ENCODE measurements at regions not wholly inside any gene's neighbourhood (a gene's known extent, or its start where the extent isn't known, plus 50 kb on each side); places are given as distances from the start of the nearest gene placed in this dataset.

GRCh38 chr13:34466301-34466700 is 475.8 kb upstream of the NBEA start:
- CTCF ChIA-PET = interaction anchor here (1.1 kb wide), 1 partner anchor 12 kb away, joined by 3 read pairs; no protein-coding TSS in a partner anchor
- no peaks in the 10 kb centered on the region for H3K36me3 ChIP-seq (ENCODE audit: control insufficient read depth in 2 of 2, insufficient read depth in 1 of 2, low read length in 2 of 2)
- TF ChIP-seq ZFP41 (tag by site-specific recombination; IDR thresholded peaks at IDR 0.05; ENCODE audit: borderline replicate concordance) (no peak), ZNF510 (tag by site-specific recombination; IDR thresholded peaks at IDR 0.05; ENCODE audit: insufficient replicate concordance) (no peak), ZBTB10 (tag by site-specific recombination; IDR thresholded peaks at IDR 0.05) (no peak), ZNF785 (tag by site-specific recombination; IDR thresholded peaks at IDR 0.05) (no peak), ZNF350 (tag by site-specific recombination; IDR thresholded peaks at IDR 0.05) (no peak), ZBTB17 (tag by site-specific recombination; IDR thresholded peaks at IDR 0.05) (no peak), ZNF658 (tag by site-specific recombination; IDR thresholded peaks at IDR 0.05) (no peak), ZNF239 (tag by site-specific recombination; IDR thresholded peaks at IDR 0.05) (no peak), ZNF555 (tag by site-specific recombination; conservative IDR thresholded peaks at IDR 0.05) (no peak), ZNF654 (tag by site-specific recombination; IDR thresholded peaks at IDR 0.05; ENCODE audit: low read depth) (no peak), ZNF404 (tag by site-specific recombination; IDR thresholded peaks at IDR 0.05) (no peak)
- TF ChIP-seq, protein P1, sequence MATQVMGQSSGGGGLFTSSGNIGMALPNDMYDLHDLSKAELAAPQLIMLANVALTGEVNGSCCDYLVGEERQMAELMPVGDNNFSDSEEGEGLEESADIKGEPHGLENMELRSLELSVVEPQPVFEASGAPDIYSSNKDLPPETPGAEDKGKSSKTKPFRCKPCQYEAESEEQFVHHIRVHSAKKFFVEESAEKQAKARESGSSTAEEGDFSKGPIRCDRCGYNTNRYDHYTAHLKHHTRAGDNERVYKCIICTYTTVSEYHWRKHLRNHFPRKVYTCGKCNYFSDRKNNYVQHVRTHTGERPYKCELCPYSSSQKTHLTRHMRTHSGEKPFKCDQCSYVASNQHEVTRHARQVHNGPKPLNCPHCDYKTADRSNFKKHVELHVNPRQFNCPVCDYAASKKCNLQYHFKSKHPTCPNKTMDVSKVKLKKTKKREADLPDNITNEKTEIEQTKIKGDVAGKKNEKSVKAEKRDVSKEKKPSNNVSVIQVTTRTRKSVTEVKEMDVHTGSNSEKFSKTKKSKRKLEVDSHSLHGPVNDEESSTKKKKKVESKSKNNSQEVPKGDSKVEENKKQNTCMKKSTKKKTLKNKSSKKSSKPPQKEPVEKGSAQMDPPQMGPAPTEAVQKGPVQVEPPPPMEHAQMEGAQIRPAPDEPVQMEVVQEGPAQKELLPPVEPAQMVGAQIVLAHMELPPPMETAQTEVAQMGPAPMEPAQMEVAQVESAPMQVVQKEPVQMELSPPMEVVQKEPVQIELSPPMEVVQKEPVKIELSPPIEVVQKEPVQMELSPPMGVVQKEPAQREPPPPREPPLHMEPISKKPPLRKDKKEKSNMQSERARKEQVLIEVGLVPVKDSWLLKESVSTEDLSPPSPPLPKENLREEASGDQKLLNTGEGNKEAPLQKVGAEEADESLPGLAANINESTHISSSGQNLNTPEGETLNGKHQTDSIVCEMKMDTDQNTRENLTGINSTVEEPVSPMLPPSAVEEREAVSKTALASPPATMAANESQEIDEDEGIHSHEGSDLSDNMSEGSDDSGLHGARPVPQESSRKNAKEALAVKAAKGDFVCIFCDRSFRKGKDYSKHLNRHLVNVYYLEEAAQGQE (tag by site-specific recombination; IDR thresholded peaks at IDR 0.05) = no peak
- no peaks in the 10 kb centered on the region for H3K9me3 ChIP-seq (ENCODE audit: control insufficient read depth, insufficient read depth, low read depth, low read length)
- POLR2A ChIA-PET = no interaction called here
- no peak overlapping the region for H3K4me3 ChIP-seq (ENCODE audit: low read depth, low read length)
- no peak overlapping the region for H3K27ac ChIP-seq (ENCODE audit: extremely low read depth, low read depth, low read length)
- H3K4me1 ChIP-seq (ENCODE audit: control insufficient read depth, insufficient read depth, low read length) = peaks cover 16% of the 10 kb centered on the region

DNA sequence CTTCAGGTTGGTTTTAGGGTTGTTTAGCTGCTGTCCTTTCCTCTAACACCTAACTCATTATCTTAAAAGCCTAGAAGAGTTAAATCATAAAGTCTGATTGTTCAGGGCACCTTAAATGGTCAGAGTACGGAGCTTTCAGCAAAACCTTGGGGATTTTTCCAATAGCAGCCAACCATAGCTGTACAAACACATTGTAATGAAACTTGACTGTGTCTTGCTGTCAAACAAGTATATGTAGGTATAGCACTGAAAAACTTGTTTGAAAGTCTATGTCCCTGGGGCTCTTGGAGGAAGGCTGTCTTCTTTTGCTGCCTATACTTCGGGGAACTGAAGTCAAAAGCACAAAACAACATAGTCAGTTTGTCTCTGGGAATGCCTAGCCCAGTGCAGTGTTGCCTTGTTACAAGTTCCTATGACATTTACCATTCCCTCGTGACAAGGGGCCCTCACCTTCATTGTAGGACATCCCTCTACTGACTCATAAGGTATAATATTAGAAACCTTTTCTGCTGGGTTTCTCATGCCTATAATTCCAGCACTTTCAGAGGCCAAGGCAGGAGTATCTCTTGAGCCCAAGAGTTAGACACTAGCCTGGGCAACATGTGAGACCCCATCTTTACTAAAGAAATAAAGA is 474.5 kb upstream of the NBEA start:
- POLR2A ChIA-PET = interaction anchor here (0.6 kb wide), 1 partner anchor 1175 kb away, joined by 3 read pairs; no protein-coding TSS in a partner anchor
- Histone ChIP-seq H3K27ac (ENCODE audit: extremely low read depth, low read depth, low read length) (no peak overlapping the region), H3K4me3 (ENCODE audit: low read depth, low read length) (no peak overlapping the region), H3K36me3 (ENCODE audit: control insufficient read depth in 2 of 2, insufficient read depth in 1 of 2, low read length in 2 of 2) (no peaks in the 10 kb centered on the region), H3K9me3 (ENCODE audit: control insufficient read depth, insufficient read depth, low read depth, low read length) (no peaks in the 10 kb centered on the region), H3K4me1 (ENCODE audit: control insufficient read depth, insufficient read depth, low read length) (peaks cover 16% of the 10 kb centered on the region)
- TF ChIP-seq, protein P2, sequence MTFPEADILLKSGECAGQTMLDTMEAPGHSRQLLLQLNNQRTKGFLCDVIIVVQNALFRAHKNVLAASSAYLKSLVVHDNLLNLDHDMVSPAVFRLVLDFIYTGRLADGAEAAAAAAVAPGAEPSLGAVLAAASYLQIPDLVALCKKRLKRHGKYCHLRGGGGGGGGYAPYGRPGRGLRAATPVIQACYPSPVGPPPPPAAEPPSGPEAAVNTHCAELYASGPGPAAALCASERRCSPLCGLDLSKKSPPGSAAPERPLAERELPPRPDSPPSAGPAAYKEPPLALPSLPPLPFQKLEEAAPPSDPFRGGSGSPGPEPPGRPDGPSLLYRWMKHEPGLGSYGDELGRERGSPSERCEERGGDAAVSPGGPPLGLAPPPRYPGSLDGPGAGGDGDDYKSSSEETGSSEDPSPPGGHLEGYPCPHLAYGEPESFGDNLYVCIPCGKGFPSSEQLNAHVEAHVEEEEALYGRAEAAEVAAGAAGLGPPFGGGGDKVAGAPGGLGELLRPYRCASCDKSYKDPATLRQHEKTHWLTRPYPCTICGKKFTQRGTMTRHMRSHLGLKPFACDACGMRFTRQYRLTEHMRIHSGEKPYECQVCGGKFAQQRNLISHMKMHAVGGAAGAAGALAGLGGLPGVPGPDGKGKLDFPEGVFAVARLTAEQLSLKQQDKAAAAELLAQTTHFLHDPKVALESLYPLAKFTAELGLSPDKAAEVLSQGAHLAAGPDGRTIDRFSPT (tag by site-specific recombination; IDR thresholded peaks at IDR 0.05) = no peak
- no peak for TF ChIP-seq ZNF155 (tag by site-specific recombination; IDR thresholded peaks at IDR 0.05)
- no peak for TF ChIP-seq SCRT2 (tag by site-specific recombination; IDR thresholded peaks at IDR 0.05)
- no peak for TF ChIP-seq SETDB1 (IDR thresholded peaks at IDR 0.05; ENCODE audit: insufficient read length, low read length)
- TF ChIP-seq KLF7 (tag by site-specific recombination; IDR thresholded peaks at IDR 0.05; ENCODE audit: borderline replicate concordance) = no peak
- CTCF ChIA-PET = interaction anchor here (0.6 to 0.9 kb wide), 2 partner anchors 13 to 356 kb away, joined by 3 read pairs; no protein-coding TSS in a partner anchor
